ENCODE measurements at regions not wholly inside any gene's neighbourhood (a gene's known extent, or its start where the extent isn't known, plus 50 kb on each side); places are given as distances from the start of the nearest gene placed in this dataset.

DNA sequence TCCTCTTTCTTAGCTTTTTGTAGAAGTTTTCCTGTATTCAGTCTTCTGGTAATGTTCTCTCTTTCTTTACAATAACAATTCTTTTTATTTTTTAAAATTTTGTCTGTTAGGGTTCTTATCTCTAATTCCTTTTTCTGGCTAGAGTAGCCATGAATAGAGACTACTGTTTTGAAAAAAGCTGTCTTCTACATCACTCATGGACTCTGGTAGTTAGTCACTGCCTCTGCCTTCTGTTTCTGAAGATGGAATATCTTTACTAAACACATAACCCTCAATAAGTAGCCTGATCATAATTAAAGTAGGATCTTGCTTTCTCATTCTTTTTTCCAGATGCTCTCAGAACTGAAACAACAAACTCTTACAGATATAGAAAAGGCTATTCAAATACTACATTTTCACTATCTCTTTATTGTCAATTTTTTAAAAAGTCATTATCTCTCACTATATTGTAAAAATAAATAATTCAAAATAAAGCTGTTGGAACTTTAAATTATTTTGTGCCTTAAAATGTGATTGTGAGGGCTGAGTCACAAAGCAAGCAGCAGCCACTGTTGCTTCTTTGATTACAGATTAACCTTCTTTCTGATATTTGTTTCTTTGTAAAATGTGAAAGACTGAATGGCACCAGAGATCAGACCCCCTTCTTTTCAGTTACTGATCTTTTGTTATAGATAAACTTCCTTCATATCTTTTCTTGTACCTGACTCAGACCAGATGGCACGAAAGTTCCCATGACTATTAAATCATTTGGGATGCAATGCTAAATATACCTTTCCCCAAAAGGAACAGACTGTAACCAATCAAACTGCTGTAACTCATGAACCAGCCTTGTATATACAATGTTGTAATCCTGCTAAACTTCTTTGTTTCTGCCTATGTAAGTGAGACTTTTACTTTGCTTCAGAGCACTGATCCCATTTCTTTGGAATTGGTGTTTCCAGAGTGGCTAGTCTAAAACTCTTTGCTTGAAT is 1159.5 kb downstream of the IGSF11 start:
- no peak overlapping the region for H2AK5ac ChIP-seq (ENCODE audit: low read length)
- no peak overlapping the region for H3K23ac ChIP-seq (ENCODE audit: low read length)
- H3K9me3 ChIP-seq (ENCODE audit: insufficient read depth, low read depth, low read length): no peaks in the 10 kb centered on the region
- H2BK5ac ChIP-seq (ENCODE audit: low read depth, low read length, poor library complexity): no peak overlapping the region
- no peak overlapping the region for H4K12ac ChIP-seq (ENCODE audit: low read depth, low read length)
- H3K4ac ChIP-seq (ENCODE audit: low read depth, low read length): no peak overlapping the region
- H3K4me1 ChIP-seq (ENCODE audit: control insufficient read depth in 1 of 2, insufficient read depth in 2 of 2, low read length in 2 of 2): no peaks in the 10 kb centered on the region
- no peak overlapping the region for H3K4me2 ChIP-seq (ENCODE audit: low read length)
- no peak overlapping the region for H4K8ac ChIP-seq (ENCODE audit: low read depth, low read length)
- H3K36me3 ChIP-seq (ENCODE audit: control insufficient read depth in 1 of 2, insufficient read depth in 2 of 2, low read length in 2 of 2): no peaks in the 10 kb centered on the region
- H3K27me3 ChIP-seq (ENCODE audit: insufficient read depth, low read length): no peaks in the 10 kb centered on the region
- no peak overlapping the region for H3K14ac ChIP-seq (ENCODE audit: low read length)
- no peak overlapping the region for H3K27ac ChIP-seq (ENCODE audit: low read depth, low read length)
- no peaks in the 10 kb centered on the region for H3K79me1 ChIP-seq (ENCODE audit: low read length)
- H3K4me3 ChIP-seq (ENCODE audit: low read depth, low read length): no peak overlapping the region
- H2BK120ac ChIP-seq (ENCODE audit: insufficient read depth, low read length, poor library complexity): no peak overlapping the region
- no peak overlapping the region for H4K91ac ChIP-seq (ENCODE audit: low read depth, low read length)
- no peak overlapping the region for H2BK12ac ChIP-seq (ENCODE audit: low read length)
- no peaks in the 10 kb centered on the region for H3K79me2 ChIP-seq (ENCODE audit: control insufficient read depth, insufficient read depth, low read length, poor library complexity)
- no peak overlapping the region for H2AFZ ChIP-seq (ENCODE audit: insufficient read depth, low read length, poor library complexity)
- DNase-seq: no peak
- H3K18ac ChIP-seq (ENCODE audit: low read length): no peak overlapping the region
- no peak overlapping the region for H3K9ac ChIP-seq (ENCODE audit: low read length)
- WGBS (ENCODE audit: extremely low coverage, insufficient coverage, insufficient read length): no CpG with 5 or more reads among the region's 1 CpG

DNA sequence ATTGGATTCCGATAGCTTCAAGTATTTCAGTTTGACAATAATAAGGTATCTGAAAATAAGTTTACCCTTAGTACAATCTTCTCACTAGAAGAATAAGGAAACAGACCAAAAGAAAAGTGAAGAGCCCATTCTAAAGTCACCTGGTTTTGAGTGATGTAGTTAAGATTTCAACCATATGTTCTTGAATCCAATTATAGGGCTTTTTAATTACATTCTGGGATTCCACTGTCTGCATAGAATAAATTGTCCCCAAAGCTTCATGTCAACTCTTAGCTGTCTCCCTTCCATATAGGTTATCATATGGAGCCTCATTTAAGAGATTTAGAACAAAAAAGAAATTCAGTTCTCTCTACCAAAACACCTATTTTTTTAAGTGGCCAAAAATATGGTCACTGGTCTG is 1158.8 kb downstream of the IGSF11 start:
- Histone ChIP-seq H3K79me2 (ENCODE audit: control insufficient read depth, insufficient read depth, low read length, poor library complexity) (no peaks in the 10 kb centered on the region), H3K4ac (ENCODE audit: low read depth, low read length) (no peak overlapping the region), H3K27ac (ENCODE audit: low read depth, low read length) (no peak overlapping the region), H3K9ac (ENCODE audit: low read length) (no peak overlapping the region), H3K4me3 (ENCODE audit: low read depth, low read length) (no peak overlapping the region), H3K4me2 (ENCODE audit: low read length) (no peak overlapping the region), H2BK12ac (ENCODE audit: low read length) (no peak overlapping the region), H4K8ac (ENCODE audit: low read depth, low read length) (no peak overlapping the region), H2BK120ac (ENCODE audit: insufficient read depth, low read length, poor library complexity) (no peak overlapping the region), H4K12ac (ENCODE audit: low read depth, low read length) (no peak overlapping the region), H3K9me3 (ENCODE audit: insufficient read depth, low read depth, low read length) (no peaks in the 10 kb centered on the region), H3K27me3 (ENCODE audit: insufficient read depth, low read length) (no peaks in the 10 kb centered on the region), H2BK5ac (ENCODE audit: low read depth, low read length, poor library complexity) (no peak overlapping the region), H2AFZ (ENCODE audit: insufficient read depth, low read length, poor library complexity) (no peak overlapping the region), H3K14ac (ENCODE audit: low read length) (no peak overlapping the region), H3K18ac (ENCODE audit: low read length) (no peak overlapping the region), H3K4me1 (ENCODE audit: control insufficient read depth in 1 of 2, insufficient read depth in 2 of 2, low read length in 2 of 2) (no peaks in the 10 kb centered on the region), H2AK5ac (ENCODE audit: low read length) (no peak overlapping the region), H3K23ac (ENCODE audit: low read length) (no peak overlapping the region), H3K36me3 (ENCODE audit: control insufficient read depth in 1 of 2, insufficient read depth in 2 of 2, low read length in 2 of 2) (no peaks in the 10 kb centered on the region), H3K79me1 (ENCODE audit: low read length) (no peaks in the 10 kb centered on the region), H4K91ac (ENCODE audit: low read depth, low read length) (no peak overlapping the region)
- no CpG with 5 or more reads among the region's 1 CpG for WGBS (ENCODE audit: extremely low coverage, insufficient coverage, insufficient read length)
- no peak for DNase-seq

DNA sequence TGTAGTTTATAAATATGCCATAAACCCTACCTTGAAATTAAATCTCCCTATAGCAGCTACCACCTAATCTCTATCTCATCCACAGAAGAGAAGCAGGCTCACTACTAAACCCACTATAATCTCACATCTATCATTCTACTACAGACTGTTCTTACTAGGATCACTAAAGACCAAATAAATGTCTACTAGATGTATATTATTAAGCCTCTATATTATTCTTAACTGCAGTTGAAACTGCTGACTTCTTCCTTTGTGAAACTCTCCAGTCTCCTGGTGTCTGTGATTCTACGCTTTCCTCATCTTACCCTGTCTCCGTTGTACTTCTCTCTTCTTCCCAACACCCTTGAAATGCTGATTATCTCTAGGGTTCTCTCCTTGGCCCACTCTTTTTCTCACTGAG is 1154.0 kb downstream of the IGSF11 start:
- no peak for DNase-seq
- H3K4me1 ChIP-seq (ENCODE audit: control insufficient read depth in 1 of 2, insufficient read depth in 2 of 2, low read length in 2 of 2): no peaks in the 10 kb centered on the region
- H3K9ac ChIP-seq (ENCODE audit: low read length): no peak overlapping the region
- H3K27ac ChIP-seq (ENCODE audit: low read depth, low read length): no peak overlapping the region
- no peak overlapping the region for H4K91ac ChIP-seq (ENCODE audit: low read depth, low read length)
- H3K4me2 ChIP-seq (ENCODE audit: low read length): no peak overlapping the region
- H3K36me3 ChIP-seq (ENCODE audit: control insufficient read depth in 1 of 2, insufficient read depth in 2 of 2, low read length in 2 of 2): no peaks in the 10 kb centered on the region
- H2BK120ac ChIP-seq (ENCODE audit: insufficient read depth, low read length, poor library complexity): no peak overlapping the region
- WGBS (ENCODE audit: extremely low coverage, insufficient coverage, insufficient read length): no CpG with 5 or more reads among the region's 2 CpGs
- H3K27me3 ChIP-seq (ENCODE audit: insufficient read depth, low read length): no peaks in the 10 kb centered on the region
- no peaks in the 10 kb centered on the region for H3K79me2 ChIP-seq (ENCODE audit: control insufficient read depth, insufficient read depth, low read length, poor library complexity)
- H3K79me1 ChIP-seq (ENCODE audit: low read length): no peaks in the 10 kb centered on the region
- H2BK12ac ChIP-seq (ENCODE audit: low read length): no peak overlapping the region
- H2AFZ ChIP-seq (ENCODE audit: insufficient read depth, low read length, poor library complexity): no peak overlapping the region
- H3K18ac ChIP-seq (ENCODE audit: low read length): no peak overlapping the region
- H3K23ac ChIP-seq (ENCODE audit: low read length): no peak overlapping the region
- H2AK5ac ChIP-seq (ENCODE audit: low read length): no peak overlapping the region
- no peaks in the 10 kb centered on the region for H3K9me3 ChIP-seq (ENCODE audit: insufficient read depth, low read depth, low read length)
- no peak overlapping the region for H3K14ac ChIP-seq (ENCODE audit: low read length)
- no peak overlapping the region for H2BK5ac ChIP-seq (ENCODE audit: low read depth, low read length, poor library complexity)
- no peak overlapping the region for H3K4ac ChIP-seq (ENCODE audit: low read depth, low read length)
- H3K4me3 ChIP-seq (ENCODE audit: low read depth, low read length): no peak overlapping the region
- no peak overlapping the region for H4K8ac ChIP-seq (ENCODE audit: low read depth, low read length)
- no peak overlapping the region for H4K12ac ChIP-seq (ENCODE audit: low read depth, low read length)

DNA sequence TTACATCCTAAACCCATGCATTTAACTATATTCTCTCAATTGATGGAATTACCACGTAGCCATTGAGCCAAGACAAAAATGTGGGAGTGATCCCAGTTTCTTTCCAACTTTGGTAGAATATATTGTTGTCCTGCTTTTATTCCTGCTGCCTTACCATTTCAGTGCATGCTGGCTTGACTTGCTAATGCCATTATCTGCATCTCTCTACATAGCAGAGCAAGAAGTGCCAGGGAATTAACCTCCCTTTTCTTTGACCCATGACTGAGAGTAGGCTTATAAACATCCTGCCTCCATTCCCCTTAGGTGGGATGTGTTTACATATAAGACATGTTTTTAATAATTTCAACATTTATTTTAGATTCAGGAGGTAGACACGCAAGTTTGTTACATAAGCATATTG is 1153.4 kb downstream of the IGSF11 start:
- H2BK12ac ChIP-seq (ENCODE audit: low read length): no peak overlapping the region
- no CpG with 5 or more reads among the region's 2 CpGs for WGBS (ENCODE audit: extremely low coverage, insufficient coverage, insufficient read length)
- no peak overlapping the region for H4K12ac ChIP-seq (ENCODE audit: low read depth, low read length)
- H3K14ac ChIP-seq (ENCODE audit: low read length): no peak overlapping the region
- H2AFZ ChIP-seq (ENCODE audit: insufficient read depth, low read length, poor library complexity): no peak overlapping the region
- no peaks in the 10 kb centered on the region for H3K9me3 ChIP-seq (ENCODE audit: insufficient read depth, low read depth, low read length)
- H2BK120ac ChIP-seq (ENCODE audit: insufficient read depth, low read length, poor library complexity): no peak overlapping the region
- H3K9ac ChIP-seq (ENCODE audit: low read length): no peak overlapping the region
- H4K8ac ChIP-seq (ENCODE audit: low read depth, low read length): no peak overlapping the region
- H3K36me3 ChIP-seq (ENCODE audit: control insufficient read depth in 1 of 2, insufficient read depth in 2 of 2, low read length in 2 of 2): no peaks in the 10 kb centered on the region
- no peak overlapping the region for H3K18ac ChIP-seq (ENCODE audit: low read length)
- no peak overlapping the region for H3K4me2 ChIP-seq (ENCODE audit: low read length)
- no peaks in the 10 kb centered on the region for H3K4me1 ChIP-seq (ENCODE audit: control insufficient read depth in 1 of 2, insufficient read depth in 2 of 2, low read length in 2 of 2)
- H3K79me2 ChIP-seq (ENCODE audit: control insufficient read depth, insufficient read depth, low read length, poor library complexity): no peaks in the 10 kb centered on the region
- no peak overlapping the region for H3K23ac ChIP-seq (ENCODE audit: low read length)
- no peak overlapping the region for H2AK5ac ChIP-seq (ENCODE audit: low read length)
- no peaks in the 10 kb centered on the region for H3K79me1 ChIP-seq (ENCODE audit: low read length)
- no peak overlapping the region for H2BK5ac ChIP-seq (ENCODE audit: low read depth, low read length, poor library complexity)
- H3K27ac ChIP-seq (ENCODE audit: low read depth, low read length): no peak overlapping the region
- H3K4me3 ChIP-seq (ENCODE audit: low read depth, low read length): no peak overlapping the region
- no peak for DNase-seq
- H4K91ac ChIP-seq (ENCODE audit: low read depth, low read length): no peak overlapping the region
- no peak overlapping the region for H3K4ac ChIP-seq (ENCODE audit: low read depth, low read length)
- no peaks in the 10 kb centered on the region for H3K27me3 ChIP-seq (ENCODE audit: insufficient read depth, low read length)

Measured in trophoblast cell (in vitro differentiated cells and primary cell).